IPS DF 4.7 (cell line): ENCODE measurements at regions not wholly inside any gene's neighbourhood (a gene's known extent, or its start where the extent isn't known, plus 50 kb on each side); places are given as distances from the start of the nearest gene placed in this dataset.

Experiments
- DNase-seq: peaks from one replicate; pipeline ENCODE4 v3.0.0-alpha.2; 2013; ENCODE audit warnings: low spot score; ENCODE audit errors: extremely low read depth

DNA sequence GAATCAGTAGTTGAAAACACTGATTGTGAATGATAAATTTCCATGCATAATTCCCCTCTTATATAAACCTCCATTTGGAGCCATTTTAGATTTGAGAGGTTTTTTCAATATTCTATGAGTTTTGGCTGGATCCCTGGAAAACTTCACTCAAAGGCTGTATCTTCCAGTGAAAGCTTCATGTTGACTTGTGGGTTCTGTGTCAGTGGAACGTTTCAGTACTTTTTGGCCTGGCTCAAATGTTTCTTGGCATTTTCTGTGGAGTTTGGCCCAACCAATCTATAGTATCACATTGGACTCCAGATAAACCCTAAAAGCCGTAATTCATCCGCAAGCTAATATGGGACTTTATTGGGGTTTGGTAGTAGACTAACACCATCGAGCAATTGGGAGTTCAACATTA lies 172.6 kb upstream of the PRPS1L1 start:
- DNase-seq: no peak

DNA sequence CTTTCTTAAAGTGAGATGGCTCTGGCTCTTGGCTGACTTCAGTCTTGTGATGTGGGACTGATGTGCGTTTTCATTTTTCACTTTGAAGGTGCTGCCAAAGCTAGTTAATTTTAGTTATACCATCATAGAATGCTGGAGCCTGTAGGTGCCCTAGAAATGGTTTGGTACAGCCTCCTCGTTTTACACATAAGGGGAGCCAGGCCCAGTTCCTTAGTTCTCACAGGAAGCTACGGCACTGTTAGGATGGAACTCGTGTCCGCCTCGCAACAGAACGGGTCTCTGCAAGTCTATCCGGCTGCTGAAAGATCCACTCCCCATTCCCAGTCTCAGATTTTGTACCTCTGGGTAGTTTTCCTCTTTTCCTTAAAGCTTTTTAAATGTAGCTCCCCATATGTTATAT lies 173.2 kb upstream of the PRPS1L1 start:
- no peak for DNase-seq

GRCh38 chr7:18201350-18201749 lies 173.7 kb upstream of the PRPS1L1 start:
- DNase-seq: no peak

- DNase-seq: no peak
These were observed 174.8 kb upstream of the PRPS1L1 start for GRCh38 chr7:18202315-18203045.

DNA sequence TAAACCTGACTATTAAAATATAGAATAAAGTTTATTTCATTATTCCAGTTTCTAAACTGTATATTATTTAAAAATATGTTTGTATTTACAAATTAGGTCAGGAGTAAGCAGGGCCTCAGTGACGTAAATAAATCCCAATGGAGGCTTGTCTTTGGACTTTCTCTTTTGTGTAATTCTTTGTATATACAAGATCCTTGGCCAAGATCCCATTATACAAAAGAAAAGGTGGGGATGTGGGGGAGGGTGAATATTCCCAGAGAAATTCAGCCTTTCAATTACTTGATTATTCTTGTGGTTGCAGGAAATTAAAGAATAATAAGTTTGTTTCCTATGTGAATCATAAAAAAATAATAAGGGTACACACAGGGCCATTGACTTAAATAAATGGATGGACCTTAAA lies 178.7 kb upstream of the PRPS1L1 start:
- no peak for DNase-seq

DNA sequence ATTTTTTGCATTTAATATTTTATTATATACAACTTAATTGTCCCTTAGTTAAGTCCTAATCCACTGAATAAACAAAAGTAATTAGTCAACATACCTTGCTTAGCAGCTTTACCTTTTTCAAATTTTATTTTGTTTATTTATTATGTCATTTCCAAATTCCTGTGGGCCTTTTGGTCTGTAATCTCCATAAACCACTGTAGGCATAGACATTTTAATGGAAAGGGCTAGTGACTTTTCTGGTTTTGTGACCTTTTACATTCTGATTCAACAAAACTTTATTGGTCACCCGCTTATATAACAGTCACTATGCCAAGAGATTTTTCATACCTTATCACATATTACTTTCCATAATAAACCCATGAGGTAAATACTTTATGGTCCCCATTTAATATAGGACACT lies 181.3 kb upstream of the PRPS1L1 start:
- no peak for DNase-seq

DNA sequence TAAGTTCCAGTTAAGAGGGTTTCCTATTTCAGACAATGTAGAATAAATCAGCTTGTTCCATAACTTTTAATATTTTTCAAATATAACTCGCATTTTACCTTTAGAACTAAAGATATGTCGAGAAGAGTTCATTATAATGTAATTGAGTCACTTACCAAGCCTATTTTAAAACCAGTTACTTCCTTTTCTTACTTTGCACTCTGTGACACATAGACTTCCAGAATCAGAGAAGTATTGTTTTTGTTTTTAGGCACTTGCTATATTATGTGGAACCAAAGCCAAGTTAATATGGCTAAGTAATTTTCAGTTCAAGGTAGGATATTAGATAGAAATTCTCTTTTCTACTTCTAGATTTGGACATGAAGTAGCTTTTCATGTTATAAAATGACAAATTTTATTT lies 182.7 kb upstream of the PRPS1L1 start:
- no peak for DNase-seq

- DNase-seq: no peak
These were observed 183.1 kb upstream of the PRPS1L1 start for GRCh38 chr7:18210788-18211187.

GRCh38 chr7:18212308-18212707 lies 184.7 kb upstream of the PRPS1L1 start:
- no peak for DNase-seq

GRCh38 chr7:18212758-18213157 lies 185.1 kb upstream of the PRPS1L1 start:
- DNase-seq: no peak

- DNase-seq: no peak
These were observed 186.0 kb upstream of the PRPS1L1 start for GRCh38 chr7:18213652-18214051.

- DNase-seq: no peak
These were observed 188.6 kb upstream of the PRPS1L1 start for GRCh38 chr7:18216270-18216669.

DNA sequence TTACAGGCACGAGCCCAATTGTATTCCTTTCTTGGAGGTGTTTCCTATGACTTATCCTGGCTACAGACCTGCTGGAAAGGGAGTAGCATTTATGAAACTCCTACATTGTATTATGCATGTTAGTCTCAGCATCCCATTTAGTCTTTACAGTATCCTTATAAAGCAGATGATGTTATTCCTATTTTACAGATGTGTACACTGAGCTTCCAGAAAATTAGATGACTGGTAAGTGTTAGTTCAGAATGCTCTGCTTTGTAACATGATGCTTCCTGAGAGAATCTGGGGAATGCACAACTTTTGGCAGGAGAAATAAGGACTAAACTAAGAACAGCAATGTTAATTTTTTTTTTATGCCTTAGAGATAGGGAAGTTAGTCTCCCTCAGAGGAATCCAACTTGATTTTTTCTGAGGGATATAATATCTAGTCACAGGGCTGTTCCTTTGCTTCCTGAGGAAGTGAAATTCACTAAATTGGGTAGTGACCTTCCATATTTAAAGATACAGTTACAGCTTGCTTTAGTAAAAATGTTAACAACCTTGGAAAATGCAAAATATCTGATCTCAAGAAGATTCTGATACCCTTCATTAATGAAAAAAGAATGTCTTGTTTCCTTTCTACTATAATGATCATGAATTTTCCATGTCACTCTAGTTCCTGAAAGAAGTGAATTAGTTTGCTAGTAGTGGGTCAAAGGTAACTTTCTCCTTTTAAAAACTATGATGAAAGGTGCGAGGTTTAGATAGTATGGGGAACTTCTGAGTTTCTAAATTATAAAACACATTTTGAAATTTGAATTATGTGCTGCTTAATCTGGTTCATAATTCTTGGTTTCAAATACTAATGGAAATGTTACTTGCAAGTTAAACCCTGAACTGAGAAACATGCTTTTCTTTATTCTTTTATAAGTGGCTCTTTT lies 194.0 kb upstream of the PRPS1L1 start:
- no peak for DNase-seq

- no peak for DNase-seq
These were observed 195.0 kb upstream of the PRPS1L1 start for GRCh38 chr7:18222636-18223035.

- DNase-seq: no peak
These were observed 196.5 kb upstream of the PRPS1L1 start for GRCh38 chr7:18224138-18224537.

DNA sequence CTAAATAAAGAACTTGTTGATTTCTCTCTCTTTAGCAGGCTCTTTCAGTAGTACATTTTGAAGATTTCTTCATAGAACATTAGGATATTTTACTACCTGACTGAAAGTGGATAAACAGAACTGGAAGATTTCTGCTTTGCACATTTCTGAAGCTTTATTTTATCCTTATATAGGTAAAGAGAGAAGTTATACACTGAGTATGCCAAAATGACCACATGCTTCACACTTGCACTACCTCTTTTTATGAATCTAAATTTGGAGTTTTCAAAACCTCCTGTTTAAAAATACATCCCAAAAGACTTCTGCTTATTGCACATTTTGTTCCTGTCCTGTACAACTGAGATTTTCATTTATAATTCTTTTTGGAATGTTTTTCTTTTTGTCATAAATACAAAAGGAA lies 197.4 kb upstream of the PRPS1L1 start:
- DNase-seq: no peak

GRCh38 chr7:18226598-18226997 lies 199.0 kb upstream of the PRPS1L1 start:
- DNase-seq: no peak

DNA sequence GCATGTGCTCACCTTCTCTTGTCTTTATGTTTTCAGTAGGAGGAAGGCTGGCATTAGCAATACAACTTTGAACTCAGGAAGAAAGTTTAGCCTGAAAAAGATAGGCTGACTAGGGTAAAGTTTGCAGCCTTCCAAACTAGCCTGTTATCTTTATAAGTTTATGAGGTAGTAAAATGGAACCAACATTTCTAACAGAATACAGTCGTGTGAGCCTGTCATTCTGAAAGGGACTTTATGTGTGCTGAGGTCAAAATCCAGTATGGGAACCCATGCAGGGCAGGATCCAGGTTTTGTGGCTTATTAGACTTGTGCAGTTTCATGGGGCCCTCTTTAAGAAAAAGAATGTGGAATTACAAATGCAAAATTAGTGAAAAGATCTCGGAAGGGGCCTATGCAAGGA lies 201.0 kb upstream of the PRPS1L1 start:
- no peak for DNase-seq

GRCh38 chr7:18230271-18230670 lies 202.6 kb upstream of the PRPS1L1 start:
- no peak for DNase-seq

DNA sequence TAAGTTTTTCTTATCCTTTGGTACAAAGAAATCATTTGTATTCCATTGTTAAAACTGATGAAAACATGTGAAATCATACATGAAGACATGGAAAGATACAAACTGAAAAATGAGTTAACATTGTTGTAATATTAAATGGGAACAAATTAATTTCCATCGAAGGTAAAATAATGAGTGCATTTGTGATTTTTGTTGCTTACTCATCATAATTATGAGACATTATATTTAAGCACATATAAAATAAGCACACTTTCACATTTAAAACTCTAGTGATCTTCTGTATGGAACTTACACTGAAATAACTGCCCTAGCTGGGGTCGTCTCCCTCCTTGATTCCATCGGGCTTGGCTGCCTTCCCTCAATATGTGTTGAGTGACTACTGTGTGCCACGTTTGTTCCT lies 204.2 kb upstream of the PRPS1L1 start:
- DNase-seq: no peak

GRCh38 chr7:18234519-18234918 lies 206.9 kb upstream of the PRPS1L1 start:
- no peak for DNase-seq

DNA sequence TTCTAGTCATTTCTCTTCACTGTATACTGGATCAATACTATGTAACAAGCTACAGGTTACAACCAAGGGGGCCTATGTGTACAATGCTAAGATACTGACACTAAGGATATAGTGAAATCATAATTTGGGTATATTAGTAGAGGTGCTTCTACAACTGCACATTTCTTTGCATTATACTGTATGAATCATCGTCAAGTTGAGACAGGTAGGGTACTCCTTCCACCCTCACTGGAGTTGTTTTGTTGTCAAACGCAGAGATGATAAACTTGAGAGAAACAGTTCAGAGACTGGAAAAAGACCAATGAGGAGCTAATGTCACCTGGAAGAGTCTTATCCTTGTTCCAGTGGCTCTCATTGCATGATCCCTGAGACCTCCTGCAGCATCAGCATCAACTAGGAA lies 208.2 kb upstream of the PRPS1L1 start:
- no peak for DNase-seq

GRCh38 chr7:18239212-18239611 lies 211.6 kb upstream of the PRPS1L1 start:
- DNase-seq: no peak
